WTC11 (cell line): ENCODE measurements at regions not wholly inside any gene's neighbourhood (a gene's known extent, or its start where the extent isn't known, plus 50 kb on each side); places are given as distances from the start of the nearest gene placed in this dataset.

ENCODE experiments used
- ATAC-seq: fragments of 200-7000 bp; cut with Tn5 transposase; 2 replicates; pipeline ENCODE4 v1.10.0; 2021; ENCODE audit warnings: mild to moderate bottlenecking, moderate library complexity
- CTCF ChIA-PET: fragments of 300-600 bp; sonication (Branson Sonifier 250); formaldehyde crosslinking; loops from one replicate; lab custom pipeline; 2021; ENCODE audit warnings: antibody characterized with exemption; lab: Charles Lee
- POLR2A ChIA-PET: fragments of 350-600 bp; sonication (Branson Sonifier 250); formaldehyde crosslinking; loops from one replicate; lab custom pipeline; 2021; ENCODE audit warnings: antibody characterized with exemption; lab: Charles Lee
- DNase-seq: peaks from one replicate; pipeline ENCODE4 v3.0.0; 2021; ENCODE audit warnings: low spot score
- H3K27ac Mint-ChIP-seq: 2 replicates; pipeline ENCODE4 v1.8.0; 2021; ENCODE audit warnings: mixed read lengths
- H3K27me3 Mint-ChIP-seq: 2 replicates; pipeline ENCODE4 v1.8.0; 2021; ENCODE audit warnings: low read depth, mild to moderate bottlenecking, moderate library complexity, mixed read lengths
- H3K36me3 Mint-ChIP-seq: 2 replicates; pipeline ENCODE4 v1.8.0; 2021; ENCODE audit warnings: mixed read lengths
- H3K4me1 Mint-ChIP-seq: 2 replicates; pipeline ENCODE4 v1.8.0; 2022; ENCODE audit warnings: mixed read lengths
- H3K4me3 Mint-ChIP-seq: 2 replicates; pipeline ENCODE4 v1.8.0; 2021; ENCODE audit warnings: mild to moderate bottlenecking, moderate library complexity, mixed read lengths
- H3K9me3 Mint-ChIP-seq: 2 replicates; pipeline ENCODE4 v1.8.0; 2021; ENCODE audit warnings: mixed read lengths
- ATF1 ChIP-seq: sonication (generic); formaldehyde crosslinking; IDR thresholded peaks from 2 replicates; pipeline ENCODE4 v1.8.1; 2023; ENCODE audit warnings: mild to moderate bottlenecking, moderate library complexity, missing genetic modification reagents
- CDX4 ChIP-seq: fragments of 250-450 bp; sonication (Bioruptor Pico); IDR thresholded peaks from 2 replicates; pipeline ENCODE4 v1.9.0; 2021; ENCODE audit warnings: moderate library complexity, mild to moderate bottlenecking, inconsistent platforms, borderline replicate concordance
- ERG ChIP-seq: fragments of 250-450 bp; sonication (Bioruptor Pico); IDR thresholded peaks from 2 replicates; pipeline ENCODE4 v1.8.0; 2021; ENCODE audit warnings: mild to moderate bottlenecking
- ETV6 ChIP-seq: sonication (generic); formaldehyde crosslinking; IDR thresholded peaks from 2 replicates; pipeline ENCODE4 v1.8.1; 2022; ENCODE audit warnings: mild to moderate bottlenecking, missing genetic modification reagents
- FOXP1 ChIP-seq: sonication (generic); formaldehyde crosslinking; IDR thresholded peaks from 2 replicates; pipeline ENCODE4 v1.8.0; 2022; ENCODE audit warnings: missing genetic modification reagents, mild to moderate bottlenecking, moderate library complexity, borderline replicate concordance
- GABPB1 ChIP-seq: sonication (generic); formaldehyde crosslinking; IDR thresholded peaks from 2 replicates; pipeline ENCODE4 v1.8.1; 2023; ENCODE audit warnings: mild to moderate bottlenecking, missing genetic modification reagents
- GTF2I ChIP-seq: fragments of 250-450 bp; sonication (Bioruptor Pico); conservative IDR thresholded peaks from 2 replicates; pipeline ENCODE4 v1.4.0; 2021; ENCODE audit warnings: mild to moderate bottlenecking
- IRF2 ChIP-seq: sonication (generic); formaldehyde crosslinking; IDR thresholded peaks from 2 replicates; pipeline ENCODE4 v1.8.0; 2022; ENCODE audit warnings: low read depth, missing genetic modification reagents, borderline replicate concordance
- NR2C2 ChIP-seq: sonication (generic); formaldehyde crosslinking; IDR thresholded peaks from 2 replicates; pipeline ENCODE4 v1.8.0; 2022; ENCODE audit warnings: mild to moderate bottlenecking, missing genetic modification reagents
- SOX15 ChIP-seq: fragments of 250-450 bp; sonication (Bioruptor Pico); IDR thresholded peaks from 2 replicates; pipeline ENCODE4 v1.9.0; 2021; ENCODE audit warnings: mild to moderate bottlenecking
- STAT6 ChIP-seq: sonication (generic); formaldehyde crosslinking; conservative IDR thresholded peaks from 2 replicates; pipeline ENCODE4 v1.8.1; 2023; ENCODE audit warnings: mild to moderate bottlenecking, low read depth, missing genetic modification reagents, moderate library complexity
- TP53 ChIP-seq: sonication (generic); formaldehyde crosslinking; IDR thresholded peaks from 2 replicates; pipeline ENCODE4 v1.8.1; 2023; ENCODE audit warnings: mild to moderate bottlenecking, missing genetic modification reagents
- ZBTB21 ChIP-seq: sonication (generic); formaldehyde crosslinking; IDR thresholded peaks from 2 replicates; pipeline ENCODE4 v1.8.1; 2023; ENCODE audit warnings: mild to moderate bottlenecking, missing genetic modification reagents, borderline replicate concordance
- ZNF396 ChIP-seq: fragments of 250-450 bp; sonication (Bioruptor Pico); IDR thresholded peaks from 2 replicates; pipeline ENCODE4 v1.8.0; 2021; ENCODE audit warnings: mild to moderate bottlenecking, moderate library complexity, borderline replicate concordance
- TF ChIP-seq, protein P1 (sequence below): sonication (generic); formaldehyde crosslinking; IDR thresholded peaks from 2 replicates; pipeline ENCODE4 v1.8.0; 2022; ENCODE audit warnings: mild to moderate bottlenecking, missing genetic modification reagents
- TF ChIP-seq, protein P2 (sequence below): sonication (generic); formaldehyde crosslinking; IDR thresholded peaks from 2 replicates; pipeline ENCODE4 v1.8.1; 2023; ENCODE audit warnings: mild to moderate bottlenecking, moderate library complexity, missing genetic modification reagents
- TF ChIP-seq, protein P3 (sequence below): sonication (generic); formaldehyde crosslinking; IDR thresholded peaks from 2 replicates; pipeline ENCODE4 v1.8.1; 2023; ENCODE audit warnings: mild to moderate bottlenecking, missing genetic modification reagents, borderline replicate concordance
- TF ChIP-seq, protein P4 (sequence below): fragments of 250-450 bp; sonication (Bioruptor Pico); IDR thresholded peaks from 2 replicates; pipeline ENCODE4 v1.9.0; 2021; ENCODE audit warnings: mild to moderate bottlenecking
- TF ChIP-seq, protein P5 (sequence below): sonication (generic); formaldehyde crosslinking; IDR thresholded peaks from 2 replicates; pipeline ENCODE4 v1.8.1; 2022; ENCODE audit warnings: mild to moderate bottlenecking, missing genetic modification reagents, moderate library complexity, borderline replicate concordance
- TF ChIP-seq, protein P6 (sequence below): fragments of 250-450 bp; sonication (Bioruptor Pico); conservative IDR thresholded peaks from 2 replicates; pipeline ENCODE4 v1.9.0; 2021; ENCODE audit warnings: mild to moderate bottlenecking

DNA sequence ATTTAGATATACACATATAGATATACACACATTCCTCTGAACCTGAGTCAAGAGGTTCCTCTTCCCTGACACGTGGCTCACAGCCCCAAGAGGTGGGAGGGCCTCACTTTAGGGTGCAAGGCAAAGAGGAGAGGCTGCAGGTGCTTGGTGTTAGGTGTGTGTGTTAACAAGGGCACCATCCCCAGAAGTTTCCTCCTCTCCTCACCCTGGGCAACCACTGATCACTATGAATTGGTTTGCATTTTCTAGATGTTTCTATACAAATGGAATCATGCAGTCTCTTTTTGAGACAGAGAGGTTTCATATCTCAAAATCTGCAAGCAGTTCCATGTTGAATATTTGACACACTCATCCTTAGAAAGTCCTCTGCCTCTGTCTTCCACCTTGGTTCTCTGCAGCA is 120.9 kb upstream of the NECTIN1 start:
- Mint-ChIP-seq H3K27ac (no peak overlapping the region), H3K4me3 (no peak overlapping the region), H3K36me3 (no peaks in the 10 kb centered on the region), H3K4me1 (peaks cover 6% of the 10 kb centered on the region), H3K9me3 (peaks cover 8% of the 10 kb centered on the region), H3K27me3 (peaks cover 3% of the 10 kb centered on the region; the same call in 1 of the 2 replicates)
- no peak for DNase-seq
- no peak for ATAC-seq
- ChIA-PET POLR2A (no interaction called here), CTCF (no interaction called here)
- TF ChIP-seq, protein P1, sequence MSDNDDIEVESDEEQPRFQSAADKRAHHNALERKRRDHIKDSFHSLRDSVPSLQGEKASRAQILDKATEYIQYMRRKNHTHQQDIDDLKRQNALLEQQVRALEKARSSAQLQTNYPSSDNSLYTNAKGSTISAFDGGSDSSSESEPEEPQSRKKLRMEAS (CRISPR knock-in tag) = no peak
- TF ChIP-seq ZNF396 (CRISPR knock-in tag) = no peak
- TF ChIP-seq ETV6 (CRISPR knock-in tag) = no peak
- TF ChIP-seq ERG (CRISPR knock-in tag) = no peak
- TF ChIP-seq, protein P2, sequence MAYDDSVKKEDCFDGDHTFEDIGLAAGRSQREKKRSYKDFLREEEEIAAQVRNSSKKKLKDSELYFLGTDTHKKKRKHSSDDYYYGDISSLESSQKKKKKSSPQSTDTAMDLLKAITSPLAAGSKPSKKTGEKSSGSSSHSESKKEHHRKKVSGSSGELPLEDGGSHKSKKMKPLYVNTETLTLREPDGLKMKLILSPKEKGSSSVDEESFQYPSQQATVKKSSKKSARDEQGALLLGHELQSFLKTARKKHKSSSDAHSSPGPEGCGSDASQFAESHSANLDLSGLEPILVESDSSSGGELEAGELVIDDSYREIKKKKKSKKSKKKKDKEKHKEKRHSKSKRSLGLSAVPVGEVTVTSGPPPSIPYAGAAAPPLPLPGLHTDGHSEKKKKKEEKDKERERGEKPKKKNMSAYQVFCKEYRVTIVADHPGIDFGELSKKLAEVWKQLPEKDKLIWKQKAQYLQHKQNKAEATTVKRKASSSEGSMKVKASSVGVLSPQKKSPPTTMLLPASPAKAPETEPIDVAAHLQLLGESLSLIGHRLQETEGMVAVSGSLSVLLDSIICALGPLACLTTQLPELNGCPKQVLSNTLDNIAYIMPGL = no peak
- TF ChIP-seq, protein P3, sequence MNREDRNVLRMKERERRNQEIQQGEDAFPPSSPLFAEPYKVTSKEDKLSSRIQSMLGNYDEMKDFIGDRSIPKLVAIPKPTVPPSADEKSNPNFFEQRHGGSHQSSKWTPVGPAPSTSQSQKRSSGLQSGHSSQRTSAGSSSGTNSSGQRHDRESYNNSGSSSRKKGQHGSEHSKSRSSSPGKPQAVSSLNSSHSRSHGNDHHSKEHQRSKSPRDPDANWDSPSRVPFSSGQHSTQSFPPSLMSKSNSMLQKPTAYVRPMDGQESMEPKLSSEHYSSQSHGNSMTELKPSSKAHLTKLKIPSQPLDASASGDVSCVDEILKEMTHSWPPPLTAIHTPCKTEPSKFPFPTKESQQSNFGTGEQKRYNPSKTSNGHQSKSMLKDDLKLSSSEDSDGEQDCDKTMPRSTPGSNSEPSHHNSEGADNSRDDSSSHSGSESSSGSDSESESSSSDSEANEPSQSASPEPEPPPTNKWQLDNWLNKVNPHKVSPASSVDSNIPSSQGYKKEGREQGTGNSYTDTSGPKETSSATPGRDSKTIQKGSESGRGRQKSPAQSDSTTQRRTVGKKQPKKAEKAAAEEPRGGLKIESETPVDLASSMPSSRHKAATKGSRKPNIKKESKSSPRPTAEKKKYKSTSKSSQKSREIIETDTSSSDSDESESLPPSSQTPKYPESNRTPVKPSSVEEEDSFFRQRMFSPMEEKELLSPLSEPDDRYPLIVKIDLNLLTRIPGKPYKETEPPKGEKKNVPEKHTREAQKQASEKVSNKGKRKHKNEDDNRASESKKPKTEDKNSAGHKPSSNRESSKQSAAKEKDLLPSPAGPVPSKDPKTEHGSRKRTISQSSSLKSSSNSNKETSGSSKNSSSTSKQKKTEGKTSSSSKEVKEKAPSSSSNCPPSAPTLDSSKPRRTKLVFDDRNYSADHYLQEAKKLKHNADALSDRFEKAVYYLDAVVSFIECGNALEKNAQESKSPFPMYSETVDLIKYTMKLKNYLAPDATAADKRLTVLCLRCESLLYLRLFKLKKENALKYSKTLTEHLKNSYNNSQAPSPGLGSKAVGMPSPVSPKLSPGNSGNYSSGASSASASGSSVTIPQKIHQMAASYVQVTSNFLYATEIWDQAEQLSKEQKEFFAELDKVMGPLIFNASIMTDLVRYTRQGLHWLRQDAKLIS (CRISPR knock-in tag) = no peak
- no peak for TF ChIP-seq TP53 (CRISPR knock-in tag)
- TF ChIP-seq FOXP1 (CRISPR knock-in tag) = no peak
- no peak for TF ChIP-seq NR2C2 (CRISPR knock-in tag)
- TF ChIP-seq, protein P4, sequence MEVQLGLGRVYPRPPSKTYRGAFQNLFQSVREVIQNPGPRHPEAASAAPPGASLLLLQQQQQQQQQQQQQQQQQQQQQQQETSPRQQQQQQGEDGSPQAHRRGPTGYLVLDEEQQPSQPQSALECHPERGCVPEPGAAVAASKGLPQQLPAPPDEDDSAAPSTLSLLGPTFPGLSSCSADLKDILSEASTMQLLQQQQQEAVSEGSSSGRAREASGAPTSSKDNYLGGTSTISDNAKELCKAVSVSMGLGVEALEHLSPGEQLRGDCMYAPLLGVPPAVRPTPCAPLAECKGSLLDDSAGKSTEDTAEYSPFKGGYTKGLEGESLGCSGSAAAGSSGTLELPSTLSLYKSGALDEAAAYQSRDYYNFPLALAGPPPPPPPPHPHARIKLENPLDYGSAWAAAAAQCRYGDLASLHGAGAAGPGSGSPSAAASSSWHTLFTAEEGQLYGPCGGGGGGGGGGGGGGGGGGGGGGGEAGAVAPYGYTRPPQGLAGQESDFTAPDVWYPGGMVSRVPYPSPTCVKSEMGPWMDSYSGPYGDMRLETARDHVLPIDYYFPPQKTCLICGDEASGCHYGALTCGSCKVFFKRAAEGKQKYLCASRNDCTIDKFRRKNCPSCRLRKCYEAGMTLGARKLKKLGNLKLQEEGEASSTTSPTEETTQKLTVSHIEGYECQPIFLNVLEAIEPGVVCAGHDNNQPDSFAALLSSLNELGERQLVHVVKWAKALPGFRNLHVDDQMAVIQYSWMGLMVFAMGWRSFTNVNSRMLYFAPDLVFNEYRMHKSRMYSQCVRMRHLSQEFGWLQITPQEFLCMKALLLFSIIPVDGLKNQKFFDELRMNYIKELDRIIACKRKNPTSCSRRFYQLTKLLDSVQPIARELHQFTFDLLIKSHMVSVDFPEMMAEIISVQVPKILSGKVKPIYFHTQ (CRISPR knock-in tag) = no peak
- TF ChIP-seq GTF2I (CRISPR knock-in tag) = no peak
- no peak for TF ChIP-seq IRF2 (CRISPR knock-in tag)
- no peak for TF ChIP-seq STAT6 (CRISPR knock-in tag)
- TF ChIP-seq, protein P5, sequence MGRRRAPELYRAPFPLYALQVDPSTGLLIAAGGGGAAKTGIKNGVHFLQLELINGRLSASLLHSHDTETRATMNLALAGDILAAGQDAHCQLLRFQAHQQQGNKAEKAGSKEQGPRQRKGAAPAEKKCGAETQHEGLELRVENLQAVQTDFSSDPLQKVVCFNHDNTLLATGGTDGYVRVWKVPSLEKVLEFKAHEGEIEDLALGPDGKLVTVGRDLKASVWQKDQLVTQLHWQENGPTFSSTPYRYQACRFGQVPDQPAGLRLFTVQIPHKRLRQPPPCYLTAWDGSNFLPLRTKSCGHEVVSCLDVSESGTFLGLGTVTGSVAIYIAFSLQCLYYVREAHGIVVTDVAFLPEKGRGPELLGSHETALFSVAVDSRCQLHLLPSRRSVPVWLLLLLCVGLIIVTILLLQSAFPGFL (CRISPR knock-in tag) = no peak
- TF ChIP-seq CDX4 = no peak
- TF ChIP-seq ZBTB21 = no peak
- TF ChIP-seq, protein P6, sequence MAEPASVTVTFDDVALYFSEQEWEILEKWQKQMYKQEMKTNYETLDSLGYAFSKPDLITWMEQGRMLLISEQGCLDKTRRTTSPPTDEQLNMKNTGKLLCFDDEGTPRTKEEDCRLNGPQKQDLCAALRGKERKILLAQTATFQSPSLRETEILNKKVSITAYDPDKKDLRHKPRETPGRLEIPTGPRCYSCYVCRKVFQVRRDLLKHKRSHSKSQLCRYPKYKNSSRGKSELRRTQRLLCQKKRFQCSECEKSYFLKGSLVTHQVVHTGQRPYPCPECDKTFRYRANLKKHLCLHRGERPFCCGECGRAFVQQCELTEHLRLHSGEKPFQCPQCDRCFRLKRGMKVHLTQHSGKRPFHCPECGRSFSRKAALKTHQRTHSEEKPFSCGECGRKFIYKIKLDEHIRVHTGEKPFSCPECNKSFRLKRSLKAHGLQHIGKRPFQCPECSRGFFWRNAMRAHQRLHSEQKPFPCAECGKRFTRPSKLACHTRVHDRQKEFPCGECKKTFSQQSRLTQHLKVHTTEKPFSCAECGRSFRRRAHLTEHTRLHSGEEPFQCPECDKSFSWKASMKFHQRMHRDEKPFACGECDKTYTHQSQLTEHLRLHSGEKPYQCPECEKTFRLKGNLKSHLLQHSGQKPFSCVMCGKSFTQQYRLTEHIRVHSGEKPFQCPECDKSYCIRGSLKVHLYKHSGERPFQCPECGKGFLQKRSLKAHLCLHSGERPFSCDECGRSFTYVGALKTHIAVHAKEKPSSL (CRISPR knock-in tag) = no peak
- TF ChIP-seq ATF1 (CRISPR knock-in tag) = no peak
- TF ChIP-seq SOX15 = no peak
- no peak for TF ChIP-seq GABPB1 (CRISPR knock-in tag)
